Trophoblast cell (in vitro differentiated cells and primary cell): ENCODE measurements at regions not wholly inside any gene's neighbourhood (a gene's known extent, or its start where the extent isn't known, plus 50 kb on each side); places are given as distances from the start of the nearest gene placed in this dataset.
"Not testable (repeated sequence)": the region's sequence is repeated elsewhere in the genome, so short reads cannot be mapped to it uniquely, and the experiment has no call there.

ENCODE experiments used
- DNase-seq, 2 donors: peaks; one replicate each; pipeline ENCODE4 v3.0.0-alpha.2; 2016
- H2AFZ ChIP-seq: 2 replicates; pipeline ENCODE4 v1.6.1; 2013; ENCODE audit warnings: low read length, moderate library complexity, mild to moderate bottlenecking; ENCODE audit not compliant: insufficient read depth, poor library complexity
- H2AK5ac ChIP-seq: 2 replicates; pipeline ENCODE4 v1.6.1; 2013; ENCODE audit warnings: mild to moderate bottlenecking, low read length
- H2BK120ac ChIP-seq: 2 replicates; pipeline ENCODE4 v1.6.1; 2013; ENCODE audit warnings: low read length, mild to moderate bottlenecking, moderate library complexity; ENCODE audit not compliant: insufficient read depth, poor library complexity
- H2BK12ac ChIP-seq: 2 replicates; pipeline ENCODE4 v1.6.1; 2013; ENCODE audit warnings: mild to moderate bottlenecking, low read length, moderate library complexity
- H2BK5ac ChIP-seq: 2 replicates; pipeline ENCODE4 v1.6.1; 2013; ENCODE audit warnings: low read length, low read depth, moderate library complexity, mild to moderate bottlenecking; ENCODE audit not compliant: poor library complexity
- H3K14ac ChIP-seq: 2 replicates; pipeline ENCODE4 v1.6.1; 2013; ENCODE audit warnings: mild to moderate bottlenecking, low read length
- H3K18ac ChIP-seq: 2 replicates; pipeline ENCODE4 v1.6.1; 2013; ENCODE audit warnings: mild to moderate bottlenecking, low read length
- H3K23ac ChIP-seq: 2 replicates; pipeline ENCODE4 v1.6.1; 2013; ENCODE audit warnings: low read length
- H3K27ac ChIP-seq: 2 replicates; pipeline ENCODE4 v1.5.1; 2013; ENCODE audit warnings: low read depth, mild to moderate bottlenecking, inconsistent platforms, low read length, moderate library complexity
- H3K27me3 ChIP-seq: 2 replicates; pipeline ENCODE4 v1.6.1; 2013; ENCODE audit warnings: inconsistent platforms, mild to moderate bottlenecking, low read length, moderate library complexity; ENCODE audit not compliant: insufficient read depth
- H3K36me3 ChIP-seq, 2 experiments: 1 replicate in 1 of 2; 2 replicates in 1 of 2; pipeline ENCODE4 v1.6.1; 2013; ENCODE audit warnings: low read length in 2 of 2, mild to moderate bottlenecking in 2 of 2, moderate library complexity in 1 of 2; ENCODE audit not compliant: insufficient read depth in 2 of 2, control insufficient read depth in 1 of 2
- H3K4ac ChIP-seq: 2 replicates; pipeline ENCODE4 v1.6.1; 2013; ENCODE audit warnings: low read depth, mild to moderate bottlenecking, low read length, moderate library complexity
- H3K4me1 ChIP-seq, 2 experiments: 1 replicate in 1 of 2; 2 replicates in 1 of 2; pipeline ENCODE4 v1.6.1; 2013; ENCODE audit warnings: low read length in 2 of 2, mild to moderate bottlenecking in 2 of 2, moderate library complexity in 1 of 2; ENCODE audit not compliant: insufficient read depth in 2 of 2, control insufficient read depth in 1 of 2
- H3K4me2 ChIP-seq: 2 replicates; pipeline ENCODE4 v1.6.1; 2013; ENCODE audit warnings: inconsistent platforms, mild to moderate bottlenecking, low read length, moderate library complexity
- H3K4me3 ChIP-seq: 2 replicates; pipeline ENCODE4 v1.5.1; 2013; ENCODE audit warnings: mild to moderate bottlenecking, low read depth, low read length, inconsistent platforms
- H3K79me1 ChIP-seq: one replicate; pipeline ENCODE4 v1.6.1; 2013; ENCODE audit warnings: low read length
- H3K79me2 ChIP-seq: 2 replicates; pipeline ENCODE4 v1.6.1; 2013; ENCODE audit warnings: low read length, mild to moderate bottlenecking; ENCODE audit not compliant: control insufficient read depth, insufficient read depth, poor library complexity
- H3K9ac ChIP-seq: 2 replicates; pipeline ENCODE4 v1.6.1; 2013; ENCODE audit warnings: mild to moderate bottlenecking, low read length
- H3K9me3 ChIP-seq: 2 replicates; pipeline ENCODE4 v1.6.1; 2013; ENCODE audit warnings: low read depth, mild to moderate bottlenecking, control low read depth, inconsistent platforms, low read length; ENCODE audit not compliant: insufficient read depth
- H4K12ac ChIP-seq: 2 replicates; pipeline ENCODE4 v1.6.1; 2013; ENCODE audit warnings: low read depth, mild to moderate bottlenecking, low read length, moderate library complexity
- H4K8ac ChIP-seq: 2 replicates; pipeline ENCODE4 v1.6.1; 2013; ENCODE audit warnings: low read depth, mild to moderate bottlenecking, low read length, moderate library complexity
- H4K91ac ChIP-seq: one replicate; pipeline ENCODE4 v1.6.1; 2013; ENCODE audit warnings: low read depth, mild to moderate bottlenecking, low read length, moderate library complexity
- WGBS: extraction: QIAGEN DNeasy Blood & Tissue Kit; methylation state at CpG from one replicate; pipeline ENCODE4 v1.1.7; 2013; ENCODE audit warnings: missing lambda C conversion rate; ENCODE audit not compliant: insufficient read length, insufficient coverage; ENCODE audit errors: extremely low coverage; 5-methylcytosine and 5-hydroxymethylcytosine counted together

DNA sequence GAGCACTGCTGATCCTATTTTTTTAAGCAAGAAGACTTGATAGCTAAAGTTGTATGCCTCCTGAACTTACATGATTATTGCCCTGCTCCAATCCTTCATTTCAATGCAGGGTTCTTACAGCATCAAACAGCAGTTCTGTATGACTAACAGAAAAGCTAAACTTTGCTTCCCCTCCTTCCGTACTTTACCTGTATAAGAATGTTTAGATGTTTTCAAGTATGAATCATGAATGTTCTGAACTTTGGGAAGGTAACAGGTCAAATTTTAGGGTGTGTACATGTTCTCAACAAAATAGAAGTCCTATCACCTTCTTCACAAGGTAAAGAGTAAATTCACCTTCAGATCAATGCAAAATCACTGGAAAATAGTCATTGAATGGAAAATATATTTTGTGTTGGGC is 972.6 kb upstream of the SEMA6A start:
- Histone ChIP-seq H2AK5ac (no peak overlapping the region), H2AFZ (no peak overlapping the region), H3K18ac (no peak overlapping the region), H3K79me1 (no peaks in the 10 kb centered on the region), H2BK5ac (no peak overlapping the region), H3K4me1 (no peaks in the 10 kb centered on the region), H4K8ac (no peak overlapping the region), H3K4ac (no peak overlapping the region), H3K36me3 (no peaks in the 10 kb centered on the region), H3K4me3 (no peak overlapping the region), H2BK120ac (no peak overlapping the region), H4K91ac (no peak overlapping the region), H3K27me3 (no peaks in the 10 kb centered on the region), H3K14ac (no peak overlapping the region), H3K9me3 (no peaks in the 10 kb centered on the region), H3K4me2 (no peak overlapping the region), H3K27ac (no peak overlapping the region), H3K23ac (no peak overlapping the region), H4K12ac (no peak overlapping the region), H2BK12ac (no peak overlapping the region), H3K9ac (no peak overlapping the region), H3K79me2 (no peaks in the 10 kb centered on the region)
- DNase-seq: no peak
- WGBS: no CpG with 5 or more reads among the region's 1 CpG

DNA sequence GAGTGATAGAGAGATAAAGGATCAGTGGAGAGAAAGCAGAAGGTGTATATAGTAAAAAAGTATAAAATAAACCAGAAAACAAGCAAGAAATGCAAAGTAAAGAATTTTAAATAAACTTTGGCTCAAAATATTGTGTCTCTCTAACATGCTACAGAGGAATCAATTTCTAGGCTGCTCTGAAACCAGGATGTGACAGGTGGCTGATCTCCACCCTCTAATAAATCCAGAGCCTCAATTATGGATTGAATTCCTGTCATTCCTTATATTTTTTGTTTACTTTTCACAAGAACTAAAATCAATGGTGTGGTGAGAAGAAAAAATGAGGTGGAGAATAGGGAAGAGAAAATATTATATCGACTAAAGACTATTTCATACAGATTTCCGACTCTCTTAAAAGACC is 965.1 kb upstream of the SEMA6A start:
- Histone ChIP-seq H3K79me2 (no peaks in the 10 kb centered on the region), H3K23ac (no peak overlapping the region), H2BK120ac (no peak overlapping the region), H3K4me3 (no peak overlapping the region), H3K27me3 (no peaks in the 10 kb centered on the region), H4K12ac (no peak overlapping the region), H2AFZ (no peak overlapping the region), H3K27ac (no peak overlapping the region), H3K14ac (no peak overlapping the region), H2BK5ac (no peak overlapping the region), H3K9me3 (no peaks in the 10 kb centered on the region), H3K4me1 (no peaks in the 10 kb centered on the region), H2BK12ac (no peak overlapping the region), H3K9ac (no peak overlapping the region), H3K79me1 (no peaks in the 10 kb centered on the region), H3K36me3 (no peaks in the 10 kb centered on the region), H3K18ac (no peak overlapping the region), H3K4me2 (no peak overlapping the region), H3K4ac (no peak overlapping the region), H4K91ac (no peak overlapping the region), H4K8ac (no peak overlapping the region), H2AK5ac (no peak overlapping the region)
- WGBS: no CpG with 5 or more reads among the region's 2 CpGs
- DNase-seq: no peak

GRCh38 chr5:117533792-117534191 is 959.2 kb upstream of the SEMA6A start:
- H3K79me2 ChIP-seq: no peaks in the 10 kb centered on the region
- H3K9ac ChIP-seq: no peak overlapping the region
- no peaks in the 10 kb centered on the region for H3K4me1 ChIP-seq
- H3K18ac ChIP-seq: no peak overlapping the region
- no peaks in the 10 kb centered on the region for H3K79me1 ChIP-seq
- no peaks in the 10 kb centered on the region for H3K27me3 ChIP-seq
- H4K8ac ChIP-seq: no peak overlapping the region
- no peak overlapping the region for H3K14ac ChIP-seq
- no peak overlapping the region for H2BK12ac ChIP-seq
- no peak overlapping the region for H2AK5ac ChIP-seq
- no peak overlapping the region for H4K91ac ChIP-seq
- no peaks in the 10 kb centered on the region for H3K36me3 ChIP-seq
- no peak overlapping the region for H4K12ac ChIP-seq
- H3K4me3 ChIP-seq: no peak overlapping the region
- no peak overlapping the region for H2BK5ac ChIP-seq
- WGBS: no CpG with 5 or more reads among the region's 2 CpGs
- H3K9me3 ChIP-seq: no peaks in the 10 kb centered on the region
- H3K27ac ChIP-seq: no peak overlapping the region
- no peak for DNase-seq
- H3K4ac ChIP-seq: no peak overlapping the region
- H2BK120ac ChIP-seq: no peak overlapping the region
- no peak overlapping the region for H3K23ac ChIP-seq
- H3K4me2 ChIP-seq: no peak overlapping the region
- no peak overlapping the region for H2AFZ ChIP-seq

GRCh38 chr5:117533051-117533670 is 958.5 kb upstream of the SEMA6A start:
- not testable (repeated sequence) for H2BK5ac ChIP-seq

More at GRCh38 chr5:117533051-117533670, 958.5 kb upstream of the SEMA6A start:
- not testable (repeated sequence) for H2BK120ac ChIP-seq, H3K4me3 ChIP-seq, H3K4me1 ChIP-seq, H3K9me3 ChIP-seq, DNase-seq, H3K79me1 ChIP-seq, H4K91ac ChIP-seq, H4K12ac ChIP-seq, H3K27me3 ChIP-seq, H2AK5ac ChIP-seq, H3K18ac ChIP-seq, H2BK12ac ChIP-seq, H3K36me3 ChIP-seq, H3K27ac ChIP-seq, H3K4me2 ChIP-seq, H2AFZ ChIP-seq, H3K14ac ChIP-seq, H3K4ac ChIP-seq, H4K8ac ChIP-seq, H3K79me2 ChIP-seq, H3K9ac ChIP-seq, H3K23ac ChIP-seq
- WGBS: no CpG with 5 or more reads among the region's 30 CpGs
